ENCODE measurements at regions not wholly inside any gene's neighbourhood (a gene's known extent, or its start where the extent isn't known, plus 50 kb on each side); places are given as distances from the start of the nearest gene placed in this dataset.

GRCh38 chr1:14220811-14221210, 377.7 kb upstream of the KAZN start:
- Histone ChIP-seq H3K4me2 (ENCODE audit: low read length) (no peak overlapping the region), H3K9me3 (replicated peaks; ENCODE audit: low read length) (no peaks in the 10 kb centered on the region), H3K9ac (ENCODE audit: low read depth, low read length) (no peak overlapping the region), H3K36me3 (ENCODE audit: insufficient read depth, low read length) (no peaks in the 10 kb centered on the region), H3K4me1 (ENCODE audit: control insufficient read depth, insufficient read depth, low read length) (no peaks in the 10 kb centered on the region), H3K27me3 (ENCODE audit: control insufficient read depth, insufficient read depth, low read length) (no peaks in the 10 kb centered on the region), H3K4me3 (ENCODE audit: low read length) (no peak overlapping the region)

DNA sequence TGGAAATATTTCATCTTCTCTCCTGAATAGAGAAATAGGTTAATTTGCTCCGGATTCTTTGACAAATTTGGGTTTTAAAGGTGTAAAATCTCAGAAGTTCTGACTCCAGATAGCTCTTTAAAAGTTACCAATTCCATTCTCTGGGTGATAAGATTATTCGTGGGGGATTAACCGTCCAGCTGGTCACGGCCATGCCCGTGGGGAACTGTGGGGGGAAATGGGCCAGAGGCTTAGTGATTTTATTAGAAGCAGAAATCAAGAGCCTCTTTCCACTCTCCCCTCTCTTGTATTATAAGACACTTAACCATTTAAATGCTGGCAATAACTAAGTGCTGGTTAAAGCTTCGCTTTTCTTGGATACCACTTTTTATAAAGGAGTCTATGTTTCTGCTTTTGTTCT, 376.4 kb upstream of the KAZN start:
- no peaks in the 10 kb centered on the region for H3K36me3 ChIP-seq (ENCODE audit: insufficient read depth, low read length)
- no peaks in the 10 kb centered on the region for H3K27me3 ChIP-seq (ENCODE audit: control insufficient read depth, insufficient read depth, low read length)
- no peak overlapping the region for H3K4me3 ChIP-seq (ENCODE audit: low read length)
- no peak overlapping the region for H3K4me2 ChIP-seq (ENCODE audit: low read length)
- H3K9me3 ChIP-seq (replicated peaks; ENCODE audit: low read length), result no peaks in the 10 kb centered on the region
- no peaks in the 10 kb centered on the region for H3K4me1 ChIP-seq (ENCODE audit: control insufficient read depth, insufficient read depth, low read length)
- no peak overlapping the region for H3K9ac ChIP-seq (ENCODE audit: low read depth, low read length)

- Histone ChIP-seq H3K9me3 (replicated peaks; ENCODE audit: low read length) (no peaks in the 10 kb centered on the region), H3K9ac (ENCODE audit: low read depth, low read length) (no peak overlapping the region), H3K4me1 (ENCODE audit: control insufficient read depth, insufficient read depth, low read length) (no peaks in the 10 kb centered on the region), H3K4me3 (ENCODE audit: low read length) (no peak overlapping the region), H3K36me3 (ENCODE audit: insufficient read depth, low read length) (no peaks in the 10 kb centered on the region), H3K27me3 (ENCODE audit: control insufficient read depth, insufficient read depth, low read length) (no peaks in the 10 kb centered on the region), H3K4me2 (ENCODE audit: low read length) (no peak overlapping the region)
Observed at GRCh38 chr1:14228677-14229076, 369.8 kb upstream of the KAZN start.

DNA sequence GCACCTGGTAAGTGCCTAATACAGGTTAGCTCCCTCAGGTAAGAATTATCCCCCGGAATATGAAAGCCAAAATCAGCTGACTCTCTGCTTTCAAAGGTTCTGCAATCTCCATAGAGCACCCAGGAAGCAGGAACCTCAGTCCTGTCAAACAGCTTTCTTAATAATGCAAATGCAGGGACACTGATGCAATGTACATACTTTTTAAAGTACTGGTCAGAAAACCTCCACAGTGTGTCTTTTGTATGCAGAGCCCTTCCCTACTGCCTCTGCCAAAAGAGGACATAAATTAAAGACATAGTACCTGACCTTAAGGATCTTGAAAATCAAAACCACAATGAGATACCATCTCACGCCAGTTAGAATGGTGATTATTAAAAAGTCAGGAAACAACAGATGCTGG, 365.0 kb upstream of the KAZN start:
- H3K36me3 ChIP-seq (ENCODE audit: insufficient read depth, low read length), result no peaks in the 10 kb centered on the region
- H3K4me2 ChIP-seq (ENCODE audit: low read length), result no peak overlapping the region
- H3K27me3 ChIP-seq (ENCODE audit: control insufficient read depth, insufficient read depth, low read length), result no peaks in the 10 kb centered on the region
- H3K9me3 ChIP-seq (replicated peaks; ENCODE audit: low read length), result no peaks in the 10 kb centered on the region
- H3K4me1 ChIP-seq (ENCODE audit: control insufficient read depth, insufficient read depth, low read length), result no peaks in the 10 kb centered on the region
- H3K4me3 ChIP-seq (ENCODE audit: low read length), result no peak overlapping the region
- H3K9ac ChIP-seq (ENCODE audit: low read depth, low read length), result no peak overlapping the region

DNA sequence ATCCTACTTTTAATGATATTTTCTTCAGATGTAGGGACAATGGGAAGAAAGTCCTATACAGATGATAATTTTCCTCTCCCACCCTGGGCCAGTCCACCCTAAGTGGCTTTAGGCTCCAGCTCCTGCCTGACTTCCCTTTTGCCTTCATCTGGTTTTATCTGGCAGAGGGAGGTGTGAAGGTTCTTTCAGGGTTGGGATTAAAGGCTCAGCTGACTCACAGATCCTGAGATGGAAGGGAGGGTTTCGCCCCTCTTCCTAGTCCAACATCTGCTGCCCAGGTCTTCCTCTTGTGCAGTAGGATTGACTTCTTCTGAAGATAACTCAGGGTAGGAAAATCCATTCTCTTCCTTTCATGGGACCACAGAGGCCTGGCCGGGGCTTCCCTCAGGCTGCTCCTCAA, 362.4 kb upstream of the KAZN start:
- Histone ChIP-seq H3K27me3 (ENCODE audit: control insufficient read depth, insufficient read depth, low read length) (no peaks in the 10 kb centered on the region), H3K4me3 (ENCODE audit: low read length) (no peak overlapping the region), H3K4me2 (ENCODE audit: low read length) (no peak overlapping the region), H3K9me3 (replicated peaks; ENCODE audit: low read length) (no peaks in the 10 kb centered on the region), H3K9ac (ENCODE audit: low read depth, low read length) (no peak overlapping the region), H3K36me3 (ENCODE audit: insufficient read depth, low read length) (no peaks in the 10 kb centered on the region), H3K4me1 (ENCODE audit: control insufficient read depth, insufficient read depth, low read length) (no peaks in the 10 kb centered on the region)

DNA sequence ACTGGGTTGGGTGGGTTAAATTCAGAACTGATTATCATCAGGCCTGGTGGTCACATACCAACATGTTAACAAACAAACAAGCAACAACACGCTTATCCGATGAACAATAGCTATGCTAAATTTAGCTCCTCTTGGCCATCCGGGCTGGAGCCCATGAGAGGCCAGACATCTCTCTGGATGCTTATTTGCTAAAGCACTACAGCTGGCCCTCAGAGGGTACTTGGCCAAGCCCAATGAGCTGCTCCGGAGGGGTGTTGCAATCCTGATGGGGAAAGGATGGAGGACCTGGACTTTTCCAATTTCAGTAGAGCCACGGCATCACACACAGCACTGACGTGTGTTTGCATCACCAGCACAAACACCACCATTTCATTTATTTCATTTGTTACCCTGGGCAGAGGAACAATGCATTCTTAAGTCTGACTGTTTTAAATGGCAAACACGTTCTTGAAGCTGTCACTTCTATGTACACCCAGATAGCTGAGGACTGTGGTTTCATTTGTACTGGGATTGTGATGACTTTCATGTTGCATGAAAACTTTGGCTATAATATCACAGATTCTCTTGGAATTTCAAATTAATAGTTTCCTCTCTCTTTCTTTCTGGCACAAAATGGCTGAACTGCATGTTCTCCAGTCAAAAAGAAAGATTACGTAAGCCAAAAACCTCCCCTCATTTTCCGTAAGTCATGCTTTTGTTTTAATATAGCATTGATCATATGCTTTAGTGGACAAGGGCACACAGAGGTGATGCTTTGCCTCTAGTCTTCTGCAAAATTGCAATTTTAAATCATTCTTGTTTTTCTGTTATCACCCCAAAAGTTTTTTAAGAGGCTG, 359.8 kb upstream of the KAZN start:
- H3K4me2 ChIP-seq (ENCODE audit: low read length), result no peak overlapping the region

GRCh38 chr1:14240265-14240664, 358.2 kb upstream of the KAZN start:
- no peak overlapping the region for H3K4me2 ChIP-seq (ENCODE audit: low read length)

More for the DNA sequence above, 359.8 kb upstream of the KAZN start:
- Histone ChIP-seq H3K9me3 (replicated peaks; ENCODE audit: low read length) (no peaks in the 10 kb centered on the region), H3K9ac (ENCODE audit: low read depth, low read length) (no peak overlapping the region), H3K4me1 (ENCODE audit: control insufficient read depth, insufficient read depth, low read length) (no peaks in the 10 kb centered on the region), H3K36me3 (ENCODE audit: insufficient read depth, low read length) (no peaks in the 10 kb centered on the region), H3K27me3 (ENCODE audit: control insufficient read depth, insufficient read depth, low read length) (no peaks in the 10 kb centered on the region), H3K4me3 (ENCODE audit: low read length) (no peak overlapping the region)

GRCh38 chr1:14242123-14242522, 356.4 kb upstream of the KAZN start:
- H3K9me3 ChIP-seq (replicated peaks; ENCODE audit: low read length), result no peaks in the 10 kb centered on the region
- no peak overlapping the region for H3K4me2 ChIP-seq (ENCODE audit: low read length)
- H3K9ac ChIP-seq (ENCODE audit: low read depth, low read length), result no peak overlapping the region
- H3K36me3 ChIP-seq (ENCODE audit: insufficient read depth, low read length), result no peaks in the 10 kb centered on the region
- no peaks in the 10 kb centered on the region for H3K4me1 ChIP-seq (ENCODE audit: control insufficient read depth, insufficient read depth, low read length)
- H3K27me3 ChIP-seq (ENCODE audit: control insufficient read depth, insufficient read depth, low read length), result no peaks in the 10 kb centered on the region
- H3K4me3 ChIP-seq (ENCODE audit: low read length), result no peak overlapping the region

More at GRCh38 chr1:14240265-14240664, 358.2 kb upstream of the KAZN start:
- no peaks in the 10 kb centered on the region for H3K36me3 ChIP-seq (ENCODE audit: insufficient read depth, low read length)
- no peak overlapping the region for H3K9ac ChIP-seq (ENCODE audit: low read depth, low read length)
- no peaks in the 10 kb centered on the region for H3K9me3 ChIP-seq (replicated peaks; ENCODE audit: low read length)
- no peaks in the 10 kb centered on the region for H3K27me3 ChIP-seq (ENCODE audit: control insufficient read depth, insufficient read depth, low read length)
- H3K4me1 ChIP-seq (ENCODE audit: control insufficient read depth, insufficient read depth, low read length), result no peaks in the 10 kb centered on the region
- no peak overlapping the region for H3K4me3 ChIP-seq (ENCODE audit: low read length)

DNA sequence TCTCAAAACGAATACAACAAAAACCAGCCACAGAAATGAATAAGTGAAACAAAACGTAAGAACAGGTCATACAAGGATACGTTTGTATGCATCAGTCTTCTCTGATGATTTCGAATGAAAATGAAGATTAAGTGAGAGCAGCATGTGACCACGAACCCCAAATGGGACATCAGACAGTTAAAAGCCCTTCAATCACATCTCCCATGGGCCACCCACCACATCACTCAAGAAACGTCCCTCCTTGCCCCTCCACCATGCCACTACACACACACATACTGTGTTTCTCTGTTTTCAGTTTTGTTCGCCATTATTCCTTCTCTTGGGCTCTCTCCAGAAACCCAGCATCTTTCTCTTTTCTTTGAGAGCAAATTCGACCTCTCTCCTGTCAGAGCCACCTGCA, 355.6 kb upstream of the KAZN start:
- Histone ChIP-seq H3K4me1 (ENCODE audit: control insufficient read depth, insufficient read depth, low read length) (no peaks in the 10 kb centered on the region), H3K9ac (ENCODE audit: low read depth, low read length) (no peak overlapping the region), H3K4me2 (ENCODE audit: low read length) (no peak overlapping the region), H3K36me3 (ENCODE audit: insufficient read depth, low read length) (no peaks in the 10 kb centered on the region), H3K9me3 (replicated peaks; ENCODE audit: low read length) (no peaks in the 10 kb centered on the region), H3K4me3 (ENCODE audit: low read length) (no peak overlapping the region), H3K27me3 (ENCODE audit: control insufficient read depth, insufficient read depth, low read length) (no peaks in the 10 kb centered on the region)

GRCh38 chr1:14245954-14246353, 352.5 kb upstream of the KAZN start:
- Histone ChIP-seq H3K27me3 (ENCODE audit: control insufficient read depth, insufficient read depth, low read length) (no peaks in the 10 kb centered on the region), H3K9me3 (replicated peaks; ENCODE audit: low read length) (no peaks in the 10 kb centered on the region), H3K4me1 (ENCODE audit: control insufficient read depth, insufficient read depth, low read length) (no peaks in the 10 kb centered on the region), H3K4me2 (ENCODE audit: low read length) (no peak overlapping the region), H3K36me3 (ENCODE audit: insufficient read depth, low read length) (no peaks in the 10 kb centered on the region), H3K9ac (ENCODE audit: low read depth, low read length) (no peak overlapping the region), H3K4me3 (ENCODE audit: low read length) (no peak overlapping the region)

DNA sequence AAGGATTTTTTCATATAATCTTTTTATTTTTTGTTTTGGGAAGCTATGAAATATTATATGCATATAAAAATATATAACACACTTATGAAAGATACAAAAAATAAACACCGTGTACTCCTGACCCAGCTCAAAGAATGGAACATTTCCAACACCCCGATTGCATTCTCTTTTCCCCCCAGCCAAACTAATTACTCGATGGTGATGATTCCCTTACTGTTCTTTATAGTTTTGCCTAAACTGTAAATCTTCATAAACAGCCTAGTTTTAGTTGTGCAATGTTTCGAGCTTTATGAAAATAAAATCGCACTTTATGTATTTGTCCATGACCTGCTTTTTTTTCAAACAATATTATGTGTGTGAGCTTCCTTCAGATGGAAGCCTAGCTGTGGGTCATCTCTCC, 352.0 kb upstream of the KAZN start:
- Histone ChIP-seq H3K9ac (ENCODE audit: low read depth, low read length) (no peak overlapping the region), H3K36me3 (ENCODE audit: insufficient read depth, low read length) (no peaks in the 10 kb centered on the region), H3K9me3 (replicated peaks; ENCODE audit: low read length) (no peaks in the 10 kb centered on the region), H3K27me3 (ENCODE audit: control insufficient read depth, insufficient read depth, low read length) (no peaks in the 10 kb centered on the region), H3K4me1 (ENCODE audit: control insufficient read depth, insufficient read depth, low read length) (no peaks in the 10 kb centered on the region), H3K4me3 (ENCODE audit: low read length) (no peak overlapping the region), H3K4me2 (ENCODE audit: low read length) (no peak overlapping the region)

- H3K9me3 ChIP-seq (replicated peaks; ENCODE audit: low read length), result no peaks in the 10 kb centered on the region
- no peaks in the 10 kb centered on the region for H3K36me3 ChIP-seq (ENCODE audit: insufficient read depth, low read length)
- H3K27me3 ChIP-seq (ENCODE audit: control insufficient read depth, insufficient read depth, low read length), result no peaks in the 10 kb centered on the region
- H3K4me1 ChIP-seq (ENCODE audit: control insufficient read depth, insufficient read depth, low read length), result no peaks in the 10 kb centered on the region
- H3K4me3 ChIP-seq (ENCODE audit: low read length), result no peak overlapping the region
- no peak overlapping the region for H3K4me2 ChIP-seq (ENCODE audit: low read length)
- H3K9ac ChIP-seq (ENCODE audit: low read depth, low read length), result no peak overlapping the region
Observed at GRCh38 chr1:14247666-14248065, 350.8 kb upstream of the KAZN start.

All from skeletal muscle satellite cell (primary cell).